ENCODE measurements at regions not wholly inside any gene's neighbourhood (a gene's known extent, or its start where the extent isn't known, plus 50 kb on each side); places are given as distances from the start of the nearest gene placed in this dataset.

- TF ChIP-seq CTCF (IDR thresholded peaks at IDR 0.05) (no peak), EZH2 (IDR thresholded peaks at IDR 0.05; ENCODE audit: borderline replicate concordance, insufficient read depth, low read depth, low read length, poor library complexity, severe bottlenecking) (no peak)
Observed at GRCh38 chr12:58548801-58549200, 371.5 kb downstream of the LRIG3 start.

All from B cell (primary cell).